ENCODE measurements at regions not wholly inside any gene's neighbourhood (a gene's known extent, or its start where the extent isn't known, plus 50 kb on each side); places are given as distances from the start of the nearest gene placed in this dataset.

- no peak for TF ChIP-seq POLR2AphosphoS5 (IDR thresholded peaks at IDR 0.05; ENCODE audit: borderline replicate concordance, low read depth, low read length)
- no peak for TF ChIP-seq EZH2 (IDR thresholded peaks at IDR 0.05)
Measured at GRCh38 chr2:105610576-105611332, 134.0 kb upstream of the NCK2 start.

Measured in SK-N-MC (cell line).